ENCODE measurements at regions not wholly inside any gene's neighbourhood (a gene's known extent, or its start where the extent isn't known, plus 50 kb on each side); places are given as distances from the start of the nearest gene placed in this dataset.

- DNase-seq, result no peak
- Histone ChIP-seq H3K4me3 (no peak overlapping the region), H3K9me3 (no peaks in the 10 kb centered on the region), H3K27me3 (no peaks in the 10 kb centered on the region), H3K36me3 (no peaks in the 10 kb centered on the region), H3K27ac (no peak overlapping the region), H3K4me1 (no peaks in the 10 kb centered on the region)
- TF ChIP-seq, protein P1, sequence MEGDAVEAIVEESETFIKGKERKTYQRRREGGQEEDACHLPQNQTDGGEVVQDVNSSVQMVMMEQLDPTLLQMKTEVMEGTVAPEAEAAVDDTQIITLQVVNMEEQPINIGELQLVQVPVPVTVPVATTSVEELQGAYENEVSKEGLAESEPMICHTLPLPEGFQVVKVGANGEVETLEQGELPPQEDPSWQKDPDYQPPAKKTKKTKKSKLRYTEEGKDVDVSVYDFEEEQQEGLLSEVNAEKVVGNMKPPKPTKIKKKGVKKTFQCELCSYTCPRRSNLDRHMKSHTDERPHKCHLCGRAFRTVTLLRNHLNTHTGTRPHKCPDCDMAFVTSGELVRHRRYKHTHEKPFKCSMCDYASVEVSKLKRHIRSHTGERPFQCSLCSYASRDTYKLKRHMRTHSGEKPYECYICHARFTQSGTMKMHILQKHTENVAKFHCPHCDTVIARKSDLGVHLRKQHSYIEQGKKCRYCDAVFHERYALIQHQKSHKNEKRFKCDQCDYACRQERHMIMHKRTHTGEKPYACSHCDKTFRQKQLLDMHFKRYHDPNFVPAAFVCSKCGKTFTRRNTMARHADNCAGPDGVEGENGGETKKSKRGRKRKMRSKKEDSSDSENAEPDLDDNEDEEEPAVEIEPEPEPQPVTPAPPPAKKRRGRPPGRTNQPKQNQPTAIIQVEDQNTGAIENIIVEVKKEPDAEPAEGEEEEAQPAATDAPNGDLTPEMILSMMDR (IDR thresholded peaks at IDR 0.05), result no peak
- intact Hi-C loops (cut with DNase I; ENCODE audit: low total_unique reads), result no loop called here
Measured at GRCh38 chr14:86897224-86897623, 1095.8 kb downstream of the GALC start.

- no peaks in the 10 kb centered on the region for H3K4me1 ChIP-seq
- TF ChIP-seq, protein P1 (IDR thresholded peaks at IDR 0.05), result no peak
- DNase-seq, result no peak
- no peak overlapping the region for H3K27ac ChIP-seq
- H3K4me3 ChIP-seq, result no peak overlapping the region
- intact Hi-C loops (cut with DNase I; ENCODE audit: low total_unique reads), result no loop called here
- H3K36me3 ChIP-seq, result no peaks in the 10 kb centered on the region
- H3K27me3 ChIP-seq, result no peaks in the 10 kb centered on the region
- H3K9me3 ChIP-seq, result no peaks in the 10 kb centered on the region
Measured at GRCh38 chr14:86896701-86897100, 1096.3 kb downstream of the GALC start.

GRCh38 chr14:86892152-86892956, 1100.6 kb downstream of the GALC start:
- H3K27ac ChIP-seq, result no peak overlapping the region
- TF ChIP-seq, protein P1 (IDR thresholded peaks at IDR 0.05), result no peak
- no peak overlapping the region for H3K4me3 ChIP-seq
- H3K27me3 ChIP-seq, result no peaks in the 10 kb centered on the region
- intact Hi-C loops (cut with DNase I; ENCODE audit: low total_unique reads), result no loop called here
- H3K9me3 ChIP-seq, result no peaks in the 10 kb centered on the region
- no peaks in the 10 kb centered on the region for H3K4me1 ChIP-seq
- DNase-seq, result no peak
- H3K36me3 ChIP-seq, result no peaks in the 10 kb centered on the region

DNA sequence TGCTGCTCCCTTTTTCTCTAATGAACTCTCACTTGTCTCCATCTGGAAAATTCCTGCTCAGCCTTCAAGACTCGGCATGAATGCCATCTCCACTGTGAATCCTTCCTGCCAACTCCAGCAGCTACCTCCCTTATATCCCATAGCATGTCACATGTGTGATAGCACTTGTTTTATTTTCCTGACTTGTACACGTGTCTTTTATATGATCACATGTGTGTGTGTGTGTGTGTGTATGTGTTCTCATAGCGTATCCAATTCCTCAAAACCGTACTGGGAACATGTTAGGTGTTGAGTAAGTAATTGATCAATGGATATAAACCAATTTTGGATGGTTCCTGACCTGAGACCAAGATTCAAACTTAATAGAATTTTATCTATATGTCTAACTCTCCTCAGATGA, 1107.7 kb downstream of the GALC start:
- no peak for DNase-seq
- Histone ChIP-seq H3K9me3 (no peaks in the 10 kb centered on the region), H3K27ac (no peak overlapping the region), H3K4me1 (no peaks in the 10 kb centered on the region), H3K36me3 (no peaks in the 10 kb centered on the region), H3K4me3 (no peak overlapping the region), H3K27me3 (no peaks in the 10 kb centered on the region)
- intact Hi-C loops (cut with DNase I; ENCODE audit: low total_unique reads), result no loop called here
- TF ChIP-seq, protein P1 (IDR thresholded peaks at IDR 0.05), result no peak

GRCh38 chr14:86884498-86884897, 1108.5 kb downstream of the GALC start:
- Histone ChIP-seq H3K4me1 (no peaks in the 10 kb centered on the region), H3K4me3 (no peak overlapping the region), H3K9me3 (no peaks in the 10 kb centered on the region), H3K27me3 (no peaks in the 10 kb centered on the region), H3K27ac (no peak overlapping the region), H3K36me3 (no peaks in the 10 kb centered on the region)
- TF ChIP-seq, protein P1 (IDR thresholded peaks at IDR 0.05), result no peak
- intact Hi-C loops (cut with DNase I; ENCODE audit: low total_unique reads), result no loop called here
- no peak for DNase-seq
